MG63 (cell line): ENCODE measurements at regions not wholly inside any gene's neighbourhood (a gene's known extent, or its start where the extent isn't known, plus 50 kb on each side); places are given as distances from the start of the nearest gene placed in this dataset.

Source experiments
- DNase-seq: peaks from one replicate; pipeline ENCODE4 v3.0.0-alpha.2; 2020
- H3K27me3 ChIP-seq: fragments of 250-450 bp; sonication (Bioruptor Pico); 2 replicates; pipeline ENCODE4 v1.5.1; 2020; ENCODE audit warnings: mild to moderate bottlenecking, moderate library complexity
- H3K36me3 ChIP-seq: fragments of 250-450 bp; sonication (Bioruptor Pico); 2 replicates; pipeline ENCODE4 v1.5.1; 2020; ENCODE audit warnings: mild to moderate bottlenecking, moderate library complexity
- H3K4me3 ChIP-seq: fragments of 250-450 bp; sonication (Bioruptor Pico); 2 replicates; pipeline ENCODE4 v1.5.1; 2020; ENCODE audit warnings: mild to moderate bottlenecking, moderate library complexity
- H3K9me3 ChIP-seq: fragments of 250-450 bp; sonication (Bioruptor Pico); 2 replicates; pipeline ENCODE4 v1.5.1; 2020; ENCODE audit warnings: mild to moderate bottlenecking, moderate library complexity

GRCh38 chr15:79230766-79231165 is 51.8 kb upstream of the ANKRD34C start:
- Histone ChIP-seq H3K9me3 (peaks cover 6% of the 10 kb centered on the region), H3K4me3 (no peak overlapping the region), H3K27me3 (no peaks in the 10 kb centered on the region; the same call in 1 of the 2 replicates), H3K36me3 (no peaks in the 10 kb centered on the region)
- DNase-seq, result no peak

GRCh38 chr15:79222808-79223207 is 59.7 kb upstream of the ANKRD34C start:
- Histone ChIP-seq H3K36me3 (no peaks in the 10 kb centered on the region), H3K4me3 (no peak overlapping the region), H3K27me3 (0 out of 2 replicates have a peak, but pooled peaks cover 3% of the 10 kb centered on the region), H3K9me3 (no peaks in the 10 kb centered on the region)
- no peak for DNase-seq

- Histone ChIP-seq H3K36me3 (no peaks in the 10 kb centered on the region), H3K4me3 (no peak overlapping the region), H3K27me3 (0 out of 2 replicates have a peak, but pooled peaks cover 3% of the 10 kb centered on the region), H3K9me3 (peaks cover 4% of the 10 kb centered on the region; the same call in 1 of the 2 replicates)
- DNase-seq, result no peak
These were observed 60.8 kb upstream of the ANKRD34C start for GRCh38 chr15:79221696-79222095.

- Histone ChIP-seq H3K36me3 (no peaks in the 10 kb centered on the region), H3K27me3 (peaks cover 9% of the 10 kb centered on the region; the same call in 1 of the 2 replicates), H3K4me3 (no peak overlapping the region), H3K9me3 (peaks cover 4% of the 10 kb centered on the region; the same call in 1 of the 2 replicates)
- no peak for DNase-seq
These were observed 63.0 kb upstream of the ANKRD34C start for GRCh38 chr15:79219393-79220056.

- Histone ChIP-seq H3K36me3 (no peaks in the 10 kb centered on the region), H3K27me3 (peaks cover 6% of the 10 kb centered on the region; the same call in 1 of the 2 replicates), H3K9me3 (peaks cover 4% of the 10 kb centered on the region; the same call in 1 of the 2 replicates), H3K4me3 (no peak overlapping the region)
- DNase-seq, result no peak
These were observed 63.8 kb upstream of the ANKRD34C start for GRCh38 chr15:79218588-79219200.

- H3K4me3 ChIP-seq, result no peak overlapping the region
- H3K9me3 ChIP-seq, result peaks cover 4% of the 10 kb centered on the region; the same call in 1 of the 2 replicates
- no peak for DNase-seq
- no peaks in the 10 kb centered on the region for H3K36me3 ChIP-seq
- peaks cover 9% of the 10 kb centered on the region; the same call in 1 of the 2 replicates for H3K27me3 ChIP-seq
These were observed 68.9 kb upstream of the ANKRD34C start for GRCh38 chr15:79213650-79214049.

GRCh38 chr15:79212589-79213157 is 69.8 kb upstream of the ANKRD34C start:
- no peak for DNase-seq
- Histone ChIP-seq H3K9me3 (peaks cover 4% of the 10 kb centered on the region; the same call in 1 of the 2 replicates), H3K36me3 (no peaks in the 10 kb centered on the region), H3K27me3 (peaks cover 9% of the 10 kb centered on the region; the same call in 1 of the 2 replicates), H3K4me3 (no peak overlapping the region)

- H3K36me3 ChIP-seq, result no peaks in the 10 kb centered on the region
- no peaks in the 10 kb centered on the region for H3K9me3 ChIP-seq
- peaks cover 8% of the 10 kb centered on the region; the same call in 1 of the 2 replicates for H3K27me3 ChIP-seq
- no peak overlapping the region for H3K4me3 ChIP-seq
- DNase-seq, result no peak
These were observed 71.0 kb upstream of the ANKRD34C start for GRCh38 chr15:79211481-79211880.

- Histone ChIP-seq H3K9me3 (no peaks in the 10 kb centered on the region), H3K4me3 (no peak overlapping the region), H3K27me3 (peaks cover 15% of the 10 kb centered on the region), H3K36me3 (no peaks in the 10 kb centered on the region)
- DNase-seq, result no peak
These were observed 72.8 kb upstream of the ANKRD34C start for GRCh38 chr15:79209690-79210089.

GRCh38 chr15:79209116-79209515 is 73.4 kb upstream of the ANKRD34C start:
- no peaks in the 10 kb centered on the region for H3K9me3 ChIP-seq
- no peak overlapping the region for H3K4me3 ChIP-seq
- DNase-seq, result no peak
- peaks cover 19% of the 10 kb centered on the region for H3K27me3 ChIP-seq
- no peaks in the 10 kb centered on the region for H3K36me3 ChIP-seq

GRCh38 chr15:79208179-79208578 is 74.3 kb upstream of the ANKRD34C start:
- H3K4me3 ChIP-seq, result no peak overlapping the region
- no peak for DNase-seq
- H3K9me3 ChIP-seq, result no peaks in the 10 kb centered on the region
- H3K27me3 ChIP-seq, result peaks cover 23% of the 10 kb centered on the region
- no peaks in the 10 kb centered on the region for H3K36me3 ChIP-seq

GRCh38 chr15:79206940-79207339 is 75.6 kb upstream of the ANKRD34C start:
- H3K27me3 ChIP-seq, result peaks cover 25% of the 10 kb centered on the region
- no peaks in the 10 kb centered on the region for H3K9me3 ChIP-seq
- no peak for DNase-seq
- H3K36me3 ChIP-seq, result no peaks in the 10 kb centered on the region
- H3K4me3 ChIP-seq, result no peak overlapping the region

- H3K27me3 ChIP-seq, result peaks cover 29% of the 10 kb centered on the region
- no peaks in the 10 kb centered on the region for H3K9me3 ChIP-seq
- no peaks in the 10 kb centered on the region for H3K36me3 ChIP-seq
- DNase-seq, result no peak
- no peak overlapping the region for H3K4me3 ChIP-seq
These were observed 77.4 kb upstream of the ANKRD34C start for GRCh38 chr15:79204886-79205675.

GRCh38 chr15:79198461-79198860 is 84.1 kb upstream of the ANKRD34C start:
- no peaks in the 10 kb centered on the region for H3K9me3 ChIP-seq
- H3K36me3 ChIP-seq, result no peaks in the 10 kb centered on the region
- no peak overlapping the region for H3K4me3 ChIP-seq
- DNase-seq, result no peak
- peaks cover 15% of the 10 kb centered on the region for H3K27me3 ChIP-seq

- no peak for DNase-seq
- peaks cover 12% of the 10 kb centered on the region for H3K27me3 ChIP-seq
- no peaks in the 10 kb centered on the region for H3K9me3 ChIP-seq
- H3K36me3 ChIP-seq, result no peaks in the 10 kb centered on the region
- no peak overlapping the region for H3K4me3 ChIP-seq
These were observed 85.2 kb upstream of the ANKRD34C start for GRCh38 chr15:79197285-79197684.

- DNase-seq, result no peak
These were observed 86.7 kb upstream of the ANKRD34C start for GRCh38 chr15:79195802-79196201.

GRCh38 chr15:79195239-79195638 is 87.3 kb upstream of the ANKRD34C start:
- H3K27me3 ChIP-seq, result peaks cover 5% of the 10 kb centered on the region
- H3K4me3 ChIP-seq, result no peak overlapping the region
- no peak for DNase-seq

More at GRCh38 chr15:79195802-79196201, 86.7 kb upstream of the ANKRD34C start:
- H3K9me3 ChIP-seq, result no peaks in the 10 kb centered on the region
- H3K36me3 ChIP-seq, result no peaks in the 10 kb centered on the region
- peaks cover 6% of the 10 kb centered on the region for H3K27me3 ChIP-seq
- H3K4me3 ChIP-seq, result no peak overlapping the region

More at GRCh38 chr15:79195239-79195638, 87.3 kb upstream of the ANKRD34C start:
- no peaks in the 10 kb centered on the region for H3K36me3 ChIP-seq
- H3K9me3 ChIP-seq, result no peaks in the 10 kb centered on the region
